KMS-11 (cell line): ENCODE measurements at regions not wholly inside any gene's neighbourhood (a gene's known extent, or its start where the extent isn't known, plus 50 kb on each side); places are given as distances from the start of the nearest gene placed in this dataset.
"Not testable (repeated sequence)": the region's sequence is repeated elsewhere in the genome, so short reads cannot be mapped to it uniquely, and the experiment has no call there.

Source experiments
- H2AFZ ChIP-seq: fragments of 200-600 bp; sonication (generic); 2 replicates; pipeline ENCODE4 v1.6.1; 2016; ENCODE audit warnings: antibody characterized with exemption, mixed run types, low read depth
- H3K27ac ChIP-seq: fragments of 200-600 bp; sonication (generic); 2 replicates; pipeline ENCODE4 v1.6.1; 2016; ENCODE audit warnings: mild to moderate bottlenecking, mixed run types
- H3K27me3 ChIP-seq: fragments of 200-600 bp; sonication (generic); 2 replicates; pipeline ENCODE4 v1.6.1; 2017; ENCODE audit warnings: mild to moderate bottlenecking, low read depth, mixed run types, moderate library complexity; ENCODE audit not compliant: insufficient read depth
- H3K36me3 ChIP-seq: fragments of 200-600 bp; sonication (generic); 2 replicates; pipeline ENCODE4 v1.6.1; 2017; ENCODE audit warnings: mild to moderate bottlenecking, mixed run types; ENCODE audit not compliant: insufficient read depth
- H3K4me1 ChIP-seq: fragments of 200-600 bp; sonication (generic); 2 replicates; pipeline ENCODE4 v1.6.1; 2016; ENCODE audit warnings: mild to moderate bottlenecking, low read depth, mixed run types; ENCODE audit not compliant: poor library complexity, severe bottlenecking
- H3K4me2 ChIP-seq: fragments of 200-600 bp; sonication (generic); 2 replicates; pipeline ENCODE4 v1.7.0; 2016; ENCODE audit warnings: mild to moderate bottlenecking, mixed run types
- H3K4me3 ChIP-seq: fragments of 200-600 bp; sonication (generic); IDR thresholded peaks from 2 replicates; pipeline ENCODE4 v1.6.1; 2017; ENCODE audit warnings: low read depth, low read length, mixed read lengths; ENCODE audit not compliant: insufficient read depth
- H3K79me2 ChIP-seq: fragments of 200-600 bp; sonication (generic); 2 replicates; pipeline ENCODE4 v1.6.1; 2016; ENCODE audit warnings: low read depth, mixed run types; ENCODE audit not compliant: insufficient read depth
- H3K9ac ChIP-seq: fragments of 200-600 bp; sonication (generic); 2 replicates; pipeline ENCODE4 v1.6.1; 2016; ENCODE audit warnings: mild to moderate bottlenecking, mixed run types
- H4K20me1 ChIP-seq: fragments of 200-600 bp; sonication (generic); 2 replicates; pipeline ENCODE4 v1.6.1; 2016; ENCODE audit warnings: mild to moderate bottlenecking, mixed run types; ENCODE audit not compliant: insufficient read depth
- CTCF ChIP-seq: fragments of 200-600 bp; sonication (generic); conservative IDR thresholded peaks from 2 replicates; pipeline ENCODE4 v1.6.1; 2017; ENCODE audit warnings: low read depth, mild to moderate bottlenecking, antibody characterized with exemption, low read length, moderate library complexity, mixed read lengths

DNA sequence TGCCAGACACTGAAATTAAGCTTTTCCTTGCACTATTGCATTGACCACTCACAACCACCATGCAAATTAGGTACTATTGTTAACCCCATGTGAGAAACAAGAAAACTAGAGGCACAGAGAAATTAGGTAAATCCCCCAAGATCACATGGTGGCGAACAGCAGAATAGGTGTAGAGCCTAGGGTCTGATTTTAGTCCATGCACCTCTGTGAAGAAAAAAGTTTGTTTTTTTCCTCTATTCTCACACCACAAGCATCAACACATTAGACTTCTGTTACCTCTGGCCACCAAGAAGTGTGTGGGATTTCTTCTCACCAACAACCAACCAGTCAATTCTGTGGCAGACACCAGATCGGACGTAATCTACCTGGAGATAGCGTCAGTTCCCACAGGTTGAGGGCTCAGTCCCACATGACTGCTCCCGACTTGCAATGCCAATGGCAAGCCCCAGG lies 391.9 kb downstream of the COG6 start:
- no peak overlapping the region for H2AFZ ChIP-seq
- no peak for TF ChIP-seq CTCF
- H3K4me2 ChIP-seq, result no peak overlapping the region
- no peaks in the 10 kb centered on the region for H3K79me2 ChIP-seq
- H3K27me3 ChIP-seq, result no peaks in the 10 kb centered on the region
- no peak overlapping the region for H3K4me3 ChIP-seq
- H3K27ac ChIP-seq, result no peak overlapping the region
- no peaks in the 10 kb centered on the region for H3K4me1 ChIP-seq
- no peaks in the 10 kb centered on the region for H3K36me3 ChIP-seq
- no peaks in the 10 kb centered on the region for H4K20me1 ChIP-seq
- no peak overlapping the region for H3K9ac ChIP-seq

GRCh38 chr13:40048551-40048950 lies 393.1 kb downstream of the COG6 start:
- Histone ChIP-seq H3K9ac (no peak overlapping the region), H4K20me1 (no peaks in the 10 kb centered on the region), H2AFZ (no peak overlapping the region), H3K4me3 (no peak overlapping the region), H3K4me2 (no peak overlapping the region), H3K79me2 (no peaks in the 10 kb centered on the region), H3K4me1 (no peaks in the 10 kb centered on the region), H3K36me3 (no peaks in the 10 kb centered on the region), H3K27ac (no peak overlapping the region), H3K27me3 (no peaks in the 10 kb centered on the region)
- no peak for TF ChIP-seq CTCF

DNA sequence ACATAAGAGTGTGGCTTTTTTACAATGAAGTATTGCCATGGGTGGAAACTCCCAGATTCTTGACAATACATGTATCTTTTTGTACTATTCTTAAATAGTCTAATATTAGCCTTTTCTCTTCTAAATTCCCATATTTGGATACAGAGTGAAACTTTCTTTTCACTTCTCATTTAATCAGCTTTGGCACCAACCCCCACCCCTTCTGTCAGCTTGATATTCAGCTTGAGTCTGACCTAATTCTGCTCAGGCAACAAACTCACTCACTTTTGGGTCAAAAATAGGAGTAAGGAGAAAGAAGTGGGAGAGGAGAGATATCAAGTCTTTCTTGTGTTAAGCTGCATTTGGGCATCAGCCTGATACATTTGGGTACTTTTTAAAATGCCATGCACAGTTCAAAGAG lies 397.5 kb downstream of the COG6 start:
- H4K20me1 ChIP-seq, result no peaks in the 10 kb centered on the region
- H3K27ac ChIP-seq, result no peak overlapping the region
- no peak overlapping the region for H3K4me3 ChIP-seq
- no peaks in the 10 kb centered on the region for H3K27me3 ChIP-seq
- H2AFZ ChIP-seq, result no peak overlapping the region
- H3K4me1 ChIP-seq, result no peaks in the 10 kb centered on the region
- H3K4me2 ChIP-seq, result no peak overlapping the region
- TF ChIP-seq CTCF, result no peak
- no peak overlapping the region for H3K9ac ChIP-seq
- no peaks in the 10 kb centered on the region for H3K79me2 ChIP-seq
- no peaks in the 10 kb centered on the region for H3K36me3 ChIP-seq

DNA sequence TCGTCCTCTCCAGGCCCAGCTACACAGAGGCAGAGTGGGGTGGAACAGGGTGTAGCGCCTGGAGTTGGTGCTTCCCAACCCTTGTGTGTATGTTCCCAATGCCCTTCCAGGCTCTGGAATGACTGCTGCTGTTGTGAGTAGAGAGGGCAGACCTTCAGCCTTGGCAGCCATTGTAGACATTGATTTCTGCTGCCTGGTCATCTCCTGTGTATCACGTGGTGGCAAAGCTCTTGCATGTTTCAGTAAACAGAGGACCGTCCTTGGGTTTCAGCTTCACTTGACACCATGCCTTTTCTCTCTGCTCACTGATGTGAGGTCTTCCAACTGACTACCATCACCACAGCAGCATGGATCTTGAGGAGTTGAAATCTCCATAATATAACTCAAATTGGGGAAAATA lies 397.9 kb downstream of the COG6 start:
- Histone ChIP-seq H3K9ac (no peak overlapping the region), H3K36me3 (no peaks in the 10 kb centered on the region), H3K4me1 (no peaks in the 10 kb centered on the region), H4K20me1 (no peaks in the 10 kb centered on the region), H3K27ac (no peak overlapping the region), H3K4me3 (no peak overlapping the region), H3K27me3 (no peaks in the 10 kb centered on the region), H2AFZ (no peak overlapping the region), H3K4me2 (no peak overlapping the region), H3K79me2 (no peaks in the 10 kb centered on the region)
- no peak for TF ChIP-seq CTCF

- not testable (repeated sequence) for H2AFZ ChIP-seq, H3K79me2 ChIP-seq, H4K20me1 ChIP-seq
Observed at GRCh38 chr13:40054422-40054821, 399.0 kb downstream of the COG6 start.

More at GRCh38 chr13:40054422-40054821, 399.0 kb downstream of the COG6 start:
- not testable (repeated sequence) for H3K36me3 ChIP-seq, H3K27ac ChIP-seq, H3K27me3 ChIP-seq, H3K4me2 ChIP-seq, H3K4me1 ChIP-seq, H3K4me3 ChIP-seq, H3K9ac ChIP-seq
